Ovary (tissue), 3 donors: ENCODE measurements at regions not wholly inside any gene's neighbourhood (a gene's known extent, or its start where the extent isn't known, plus 50 kb on each side); places are given as distances from the start of the nearest gene placed in this dataset.
"Not testable (repeated sequence)": the region's sequence is repeated elsewhere in the genome, so short reads cannot be mapped to it uniquely, and the experiment has no call there.

Experiments used
- CTCF ChIP-seq, 3 donors: fragments of 450-650 bp in 2 of 3; fragments of 200-600 bp in 1 of 3; IDR thresholded peaks; one replicate each; pipeline versions ENCODE4 v1.5.1 to v1.8.0; 2016 to 2022; ENCODE audit warnings: antibody characterized with exemption in 3 of 3, mild to moderate bottlenecking in 1 of 3
- EP300 ChIP-seq: sonication (generic); formaldehyde crosslinking; IDR thresholded peaks from one replicate; pipeline ENCODE4 v1.6.1; 2017; ENCODE audit warnings: antibody characterized with exemption
- POLR2A ChIP-seq: fragments of 450-650 bp; IDR thresholded peaks from one replicate; pipeline ENCODE4 v1.6.1; 2017; ENCODE audit warnings: antibody characterized with exemption, mild to moderate bottlenecking, moderate library complexity
- donor health status: DM: no; HTN: no; CAD: no.

GRCh38 chr15:20187370-20188355 lies 353.9 kb downstream of the GOLGA6L6 start:
- not testable (repeated sequence) for TF ChIP-seq POLR2A; CTCF (IDR thresholded peaks at IDR 0.05); EP300
